HG03521 (cell line): ENCODE measurements at regions not wholly inside any gene's neighbourhood (a gene's known extent, or its start where the extent isn't known, plus 50 kb on each side); places are given as distances from the start of the nearest gene placed in this dataset.

Experiments
- ATAC-seq: cut with Tn5 transposase; IDR thresholded peaks from one replicate; pipeline ENCODE4 v1.9.1; 2021; ENCODE audit warnings: mild to moderate bottlenecking, moderate library complexity; ENCODE audit not compliant: unreplicated experiment

DNA sequence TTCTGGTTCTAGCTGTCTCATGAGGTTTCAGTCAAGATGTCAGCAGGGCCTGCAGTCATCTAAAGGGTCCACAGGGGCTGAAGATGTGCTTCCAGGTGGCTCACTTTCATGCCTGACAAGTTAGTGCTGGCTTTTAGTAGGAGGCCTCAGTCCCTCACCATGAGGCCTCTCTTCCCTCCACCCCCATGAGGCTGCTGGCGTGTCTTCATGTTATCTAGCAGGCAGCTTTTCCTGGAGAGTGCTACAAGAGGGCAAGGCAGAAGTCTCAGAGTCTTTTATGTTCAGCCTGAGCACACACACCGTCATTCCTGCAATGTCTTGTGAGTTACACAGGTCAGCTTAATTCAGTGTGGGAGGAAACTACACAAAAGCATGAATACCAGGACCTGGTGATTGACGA, 769.9 kb downstream of the HDGFL1 start:
- ATAC-seq: no peak

DNA sequence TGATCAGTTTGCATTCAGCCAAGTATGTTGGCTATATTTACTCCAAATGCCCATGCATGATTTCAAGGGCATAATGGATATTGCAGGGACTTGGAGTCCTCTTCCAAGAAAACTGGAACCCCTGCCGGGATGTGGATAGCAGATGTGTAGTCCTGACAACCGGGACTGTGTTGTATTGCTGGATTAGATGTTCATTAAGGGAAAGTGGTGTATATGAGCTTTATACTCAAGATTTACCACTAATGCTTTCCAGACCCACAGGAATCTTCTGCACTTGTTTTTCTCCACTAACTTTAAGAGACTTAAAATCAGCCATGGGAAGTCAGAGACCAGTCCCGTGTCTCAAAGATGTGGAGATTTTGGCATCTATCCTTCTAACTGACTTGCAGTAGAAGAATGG, 770.9 kb downstream of the HDGFL1 start:
- no peak for ATAC-seq

DNA sequence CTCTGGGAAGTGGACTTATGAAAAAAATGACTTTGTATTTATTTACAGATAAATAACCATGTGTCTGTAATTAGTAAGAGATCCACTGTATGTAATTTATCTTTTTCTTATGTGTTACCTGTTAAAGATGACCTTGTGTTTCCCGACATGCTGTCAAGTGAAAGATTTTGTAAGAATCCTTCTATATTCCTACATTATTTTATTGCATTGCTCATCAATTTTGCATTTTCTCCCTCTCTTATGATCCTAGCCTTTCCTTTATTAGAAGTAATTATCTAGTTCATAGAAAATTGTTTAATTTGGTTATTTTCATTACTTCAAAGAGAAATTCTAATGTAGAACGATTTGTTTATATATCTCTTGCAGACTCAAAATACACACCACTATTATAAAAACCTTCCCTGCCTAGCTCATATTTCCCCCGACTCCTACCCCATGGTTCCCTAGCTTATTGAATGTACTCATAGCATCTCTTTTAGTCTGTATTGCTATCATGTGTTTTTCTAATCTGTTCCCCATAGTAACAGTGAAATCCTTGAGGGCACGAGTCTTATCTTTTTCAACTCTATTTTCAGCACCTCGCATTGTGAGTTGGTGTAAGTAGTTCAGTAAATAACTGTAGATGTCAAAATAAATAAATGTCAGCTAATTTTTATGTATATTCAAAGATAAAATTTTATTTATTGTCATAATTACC, 774.4 kb downstream of the HDGFL1 start:
- no peak for ATAC-seq

DNA sequence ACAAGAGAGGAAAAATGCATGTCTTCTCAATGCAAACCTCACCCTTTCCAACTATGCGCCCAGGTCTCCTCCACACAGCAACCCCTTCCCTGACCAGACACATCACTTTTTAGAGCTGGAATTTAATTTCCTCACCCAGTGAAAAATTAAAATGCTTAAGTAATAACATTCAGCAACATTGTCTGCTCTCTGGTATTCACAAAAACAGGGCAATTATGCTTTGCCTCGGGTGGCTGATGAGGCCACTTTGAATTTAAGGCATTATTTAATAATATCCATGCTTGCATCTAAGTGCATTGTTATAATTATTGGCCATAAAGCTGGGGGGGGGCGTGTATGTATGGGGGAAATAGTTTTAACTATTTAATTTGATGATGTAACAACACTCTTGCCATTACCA, 777.8 kb upstream of the NRSN1 start:
- no peak for ATAC-seq

DNA sequence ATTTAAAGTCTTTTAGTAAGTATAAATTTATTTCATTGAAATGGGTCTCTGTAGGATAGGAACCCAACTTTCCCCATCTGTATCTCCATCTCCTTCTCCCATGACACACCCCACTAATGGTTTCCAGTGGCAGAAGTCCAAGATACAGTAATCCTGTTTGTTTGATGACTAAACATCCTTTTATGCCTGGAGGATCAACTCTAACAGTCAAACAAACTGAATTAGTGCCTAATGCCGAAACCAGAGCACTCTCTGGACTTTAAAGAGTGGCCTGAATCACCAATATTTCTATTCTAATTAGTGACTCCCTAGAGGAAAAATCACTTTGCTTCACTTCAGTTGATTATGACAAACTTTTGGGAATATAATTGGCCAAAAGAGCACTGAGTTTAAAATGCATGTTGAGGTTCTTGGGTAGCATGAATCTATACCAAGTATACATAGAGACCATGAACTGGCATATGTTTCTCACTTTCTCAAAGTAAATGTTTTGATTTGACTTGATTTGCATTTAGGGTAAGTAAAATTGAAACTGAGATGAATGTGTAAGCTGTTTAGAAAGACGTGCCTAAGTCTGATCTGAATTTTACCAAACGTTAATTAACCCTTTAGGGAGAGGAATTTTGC, 776.4 kb upstream of the NRSN1 start:
- ATAC-seq: no peak

DNA sequence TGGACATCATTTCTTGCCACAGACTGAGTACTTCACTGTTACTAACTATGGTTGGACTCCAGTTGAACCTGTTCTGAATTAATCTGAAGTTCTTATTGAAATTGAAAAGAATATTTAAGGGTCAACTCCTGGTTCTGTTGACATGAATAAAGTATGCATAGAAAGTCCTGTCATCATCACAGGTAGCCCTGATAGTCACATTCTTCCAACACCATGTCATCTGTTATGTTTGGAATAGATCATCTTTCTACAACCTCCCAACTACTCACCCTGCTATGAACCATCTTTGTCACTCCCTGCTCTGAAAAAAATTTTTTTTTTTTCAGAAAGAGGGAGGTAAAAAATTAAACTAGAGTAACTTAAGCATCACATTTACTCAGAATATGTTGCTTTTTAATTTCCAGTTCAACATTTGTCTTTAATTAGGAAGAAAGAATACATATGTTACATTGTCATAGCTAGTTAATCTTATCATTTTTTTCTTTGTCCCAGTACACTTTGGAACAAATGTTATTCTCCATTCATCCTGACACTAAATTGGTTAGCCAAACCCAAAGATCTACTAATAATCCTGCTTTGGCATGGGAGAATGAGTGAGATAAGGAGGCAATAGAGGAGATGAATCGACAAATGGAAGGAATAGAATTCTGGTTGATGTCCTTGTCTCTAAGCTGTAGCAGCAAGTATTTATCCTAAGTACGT, 775.1 kb upstream of the NRSN1 start:
- ATAC-seq: no peak

DNA sequence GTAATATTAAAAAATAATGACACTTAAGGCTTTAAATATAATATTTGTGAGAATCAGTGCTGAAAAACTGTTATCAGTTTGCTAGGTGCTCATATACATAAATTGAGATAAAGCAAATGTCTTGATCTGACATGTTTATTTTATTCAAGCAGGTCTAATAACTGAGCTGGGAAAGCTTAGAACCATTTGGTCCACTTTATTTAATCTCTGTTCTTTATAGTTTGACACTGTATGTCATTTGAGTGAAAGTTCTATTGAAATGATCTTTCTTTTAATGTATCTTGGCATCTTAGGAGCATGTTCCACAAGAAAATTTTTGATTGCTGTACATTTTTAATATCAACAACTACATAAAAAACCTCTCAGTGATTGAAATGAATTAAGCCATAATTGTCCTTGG, 772.0 kb upstream of the NRSN1 start:
- no peak for ATAC-seq

DNA sequence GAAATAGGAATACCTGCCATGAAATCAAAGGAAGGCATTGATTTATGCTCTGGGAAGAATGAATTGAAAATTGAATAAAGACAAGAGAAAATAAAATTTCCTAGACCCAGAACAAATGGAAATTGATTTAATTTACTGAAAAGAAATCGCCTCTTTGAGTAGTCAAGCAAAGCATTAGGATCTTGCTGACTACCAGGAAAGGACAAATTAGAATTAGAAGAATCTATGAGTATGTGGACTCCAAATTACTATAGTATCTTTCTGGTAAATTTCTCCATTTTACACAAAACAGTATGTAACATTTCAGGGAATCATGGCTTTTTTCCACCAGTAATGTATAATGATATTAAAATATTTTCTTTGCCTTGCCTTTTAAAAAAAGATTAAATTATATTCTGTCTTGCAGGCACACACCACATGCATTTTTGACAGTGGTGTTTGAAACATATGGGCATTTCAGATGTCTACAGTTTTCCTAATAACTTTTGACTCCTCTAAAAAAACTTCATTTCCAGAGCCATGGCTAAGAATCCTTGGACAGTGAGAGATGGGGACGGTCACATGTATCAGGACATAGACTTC, 768.7 kb upstream of the NRSN1 start:
- no peak for ATAC-seq

DNA sequence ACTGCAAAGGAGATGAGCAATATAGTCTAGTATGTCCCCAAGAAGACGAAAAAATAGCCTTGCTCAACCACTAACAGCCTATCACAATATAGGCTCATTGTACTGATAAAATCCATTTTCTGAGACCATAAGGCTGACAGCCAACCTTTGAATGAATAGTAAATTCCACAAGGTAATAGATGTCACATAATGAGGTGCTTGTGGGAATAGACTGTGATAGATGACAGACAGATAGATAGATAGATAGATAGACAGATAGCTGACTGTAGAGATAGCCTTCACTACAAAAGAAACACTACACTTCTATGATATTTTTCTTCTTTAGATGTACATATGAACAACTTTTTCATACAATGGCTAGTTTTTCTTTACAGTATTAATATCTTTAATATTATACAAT, 760.3 kb upstream of the NRSN1 start:
- ATAC-seq: no peak

DNA sequence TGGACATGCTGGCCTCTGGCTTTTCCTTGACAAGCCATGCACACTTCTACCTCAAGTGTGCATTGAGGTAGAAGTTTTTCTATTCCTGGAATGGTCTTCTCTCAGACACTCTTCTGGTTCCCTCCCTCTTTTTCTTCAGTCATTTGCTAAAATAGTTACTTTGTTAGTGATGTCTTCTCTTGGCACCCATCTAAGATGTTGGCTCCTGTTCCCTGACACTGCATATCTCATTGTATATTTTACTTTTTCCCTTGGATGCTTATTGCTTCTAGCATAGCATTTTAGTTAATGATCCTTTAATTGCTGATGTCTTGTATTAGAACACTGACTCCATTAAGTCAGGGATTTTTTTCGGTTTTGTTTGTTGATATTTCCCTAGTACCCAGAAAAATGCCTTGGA, 758.7 kb upstream of the NRSN1 start:
- no peak for ATAC-seq

DNA sequence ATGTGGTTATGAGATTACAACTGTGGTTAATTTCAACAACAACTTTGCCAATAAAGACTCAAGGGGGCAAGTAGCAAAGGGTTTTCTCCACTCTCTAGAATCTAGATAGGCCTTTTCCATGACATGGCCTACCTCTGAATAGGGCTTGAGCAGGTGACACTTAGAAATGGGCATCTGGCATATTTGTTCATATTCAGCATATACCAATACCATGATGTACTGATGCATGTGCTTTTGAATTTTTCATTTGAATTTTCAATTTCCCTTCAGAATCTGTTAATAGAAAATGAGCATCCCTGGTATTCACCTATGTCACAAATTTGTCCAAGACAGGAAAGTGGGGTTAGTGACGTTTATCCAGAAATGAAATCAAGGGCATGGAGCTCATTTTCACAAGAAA, 757.5 kb upstream of the NRSN1 start:
- ATAC-seq: no peak

DNA sequence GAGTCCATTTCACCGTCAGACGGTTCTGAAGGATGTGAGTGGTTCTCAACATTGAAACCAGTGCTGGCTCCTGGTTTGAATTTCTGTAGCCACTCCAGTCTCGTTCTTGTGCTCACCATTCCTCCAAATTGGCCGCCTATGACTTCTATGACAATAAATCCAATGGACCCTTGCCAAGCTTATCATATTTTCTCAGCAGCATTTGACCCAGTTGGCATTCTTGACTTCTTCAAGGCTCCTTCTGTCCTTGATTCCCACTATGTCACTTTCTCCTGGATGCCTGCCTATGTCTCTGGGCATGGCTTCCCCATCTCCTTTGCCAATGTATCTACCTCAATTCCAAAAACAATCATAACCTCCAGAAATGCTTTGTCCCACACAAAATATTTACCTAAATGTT, 756.0 kb upstream of the NRSN1 start:
- no peak for ATAC-seq

DNA sequence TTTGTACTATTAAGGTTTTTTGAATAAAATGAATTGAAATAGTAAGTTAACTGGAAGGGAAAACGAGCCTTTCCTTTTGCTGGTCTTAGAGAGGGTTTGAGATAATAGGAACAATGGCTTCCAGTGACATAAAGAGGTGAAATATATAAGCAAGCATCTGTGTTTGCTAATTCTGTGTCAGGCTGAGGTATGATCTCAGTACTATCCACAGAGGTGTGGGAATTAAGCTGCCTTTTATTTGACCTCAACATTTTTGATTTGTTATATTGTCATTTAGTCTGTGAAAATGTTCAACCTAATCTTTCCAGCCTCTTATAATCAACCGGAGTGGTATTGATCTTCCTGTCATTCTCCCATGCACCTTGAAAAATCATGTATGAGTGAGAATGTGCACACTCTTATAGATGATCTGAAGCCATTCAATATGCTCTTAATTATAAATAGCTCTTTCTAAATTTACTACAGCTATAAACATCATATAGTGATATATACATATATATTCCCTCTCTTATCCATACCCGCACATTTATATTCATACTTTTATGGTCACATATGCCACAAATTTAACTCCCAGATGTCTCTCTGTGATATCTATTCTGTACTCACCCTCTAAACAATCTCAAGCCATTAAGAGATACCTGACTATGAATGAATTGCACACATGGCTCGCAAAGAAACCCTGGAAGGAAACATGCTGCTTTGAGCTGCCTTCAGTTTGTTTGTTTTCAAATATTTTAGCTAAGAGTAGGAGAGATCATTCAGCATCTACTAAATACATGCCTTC, 754.7 kb upstream of the NRSN1 start:
- no peak for ATAC-seq

DNA sequence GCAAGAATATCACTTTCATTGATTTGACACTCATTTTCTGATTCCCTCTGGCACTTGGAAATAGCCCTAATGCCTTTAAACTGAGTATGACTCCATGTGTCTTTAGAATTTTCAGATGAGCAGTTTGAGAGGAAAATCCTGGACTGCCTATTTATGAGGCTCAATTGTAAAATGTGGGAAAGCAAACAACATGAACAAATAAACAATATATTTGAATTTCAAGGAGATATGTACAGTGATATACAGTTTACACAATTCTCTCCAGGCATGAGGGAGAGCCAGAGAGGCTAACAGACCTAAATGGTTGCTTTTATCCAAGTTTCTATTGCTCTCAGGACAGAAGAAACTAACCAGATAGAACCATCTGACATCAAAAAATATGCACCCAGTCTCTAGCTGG, 748.2 kb upstream of the NRSN1 start:
- no peak for ATAC-seq

DNA sequence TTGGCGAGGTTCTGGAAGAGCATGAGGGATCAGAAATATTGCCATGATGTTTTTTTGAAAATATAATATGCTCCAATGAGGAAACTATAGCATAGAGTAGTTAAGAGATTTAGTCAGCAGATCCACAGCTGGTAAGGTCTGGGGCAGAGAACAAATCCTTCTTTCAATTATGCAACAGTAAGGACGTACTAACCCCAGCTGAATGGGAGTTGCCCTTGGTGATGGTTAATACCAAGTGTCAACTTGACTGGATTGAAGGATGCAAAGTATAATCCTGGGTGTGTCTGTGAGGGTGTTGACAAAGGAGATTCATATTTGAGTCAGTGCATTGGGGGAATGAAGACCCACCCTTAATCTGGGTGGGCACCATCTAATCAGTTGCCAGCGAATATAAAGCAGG, 745.5 kb upstream of the NRSN1 start:
- no peak for ATAC-seq

DNA sequence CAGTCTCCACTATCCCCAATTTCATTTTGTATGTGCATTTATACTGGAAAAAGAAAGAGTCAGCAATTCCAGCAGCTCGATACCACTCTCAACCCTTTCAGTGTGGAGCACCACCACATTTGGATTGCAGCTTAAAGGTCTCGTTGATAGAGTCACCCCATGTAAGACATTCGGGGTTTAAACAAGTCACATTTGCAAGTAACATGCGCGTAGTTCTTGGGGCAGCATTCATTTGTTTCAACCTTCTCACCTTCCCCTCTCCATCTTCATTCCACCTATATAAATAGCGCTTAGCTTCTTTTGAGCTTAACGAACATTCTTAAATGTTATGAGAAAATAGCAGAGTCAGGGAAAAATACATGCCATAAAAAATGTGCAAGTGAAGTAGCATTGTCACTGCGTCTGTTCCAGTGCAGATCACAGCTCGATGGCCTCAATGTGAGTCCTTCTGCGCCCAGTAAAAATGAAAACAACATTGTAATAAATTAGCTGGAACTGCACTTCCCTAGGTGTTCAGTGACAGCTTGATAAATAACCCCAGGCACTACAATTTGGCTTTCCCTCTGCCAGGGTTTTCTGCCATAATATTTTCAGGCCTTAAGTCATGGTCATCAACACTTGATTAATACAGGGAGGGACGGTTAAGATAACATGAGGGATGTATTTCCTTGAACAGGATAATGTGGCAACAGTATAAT, 737.8 kb upstream of the NRSN1 start:
- no peak for ATAC-seq

DNA sequence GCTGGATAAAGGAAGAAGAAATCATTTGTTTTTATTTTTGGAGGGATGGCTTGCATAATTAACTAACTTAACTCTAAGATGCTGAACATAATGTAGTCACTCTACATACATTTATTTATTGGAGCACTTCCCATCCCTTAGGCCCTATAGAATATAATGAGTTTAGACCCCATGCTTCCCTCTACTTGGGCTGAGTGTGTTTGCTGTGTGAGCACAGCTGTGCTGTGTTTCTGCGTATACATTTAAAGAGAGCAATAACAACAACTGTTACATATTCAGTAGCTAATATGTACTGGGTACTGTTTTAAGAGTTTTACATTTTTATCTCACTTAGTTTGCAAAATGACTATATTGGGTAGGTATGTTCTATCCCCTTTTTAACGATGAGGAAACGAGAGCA, 736.6 kb upstream of the NRSN1 start:
- no peak for ATAC-seq

DNA sequence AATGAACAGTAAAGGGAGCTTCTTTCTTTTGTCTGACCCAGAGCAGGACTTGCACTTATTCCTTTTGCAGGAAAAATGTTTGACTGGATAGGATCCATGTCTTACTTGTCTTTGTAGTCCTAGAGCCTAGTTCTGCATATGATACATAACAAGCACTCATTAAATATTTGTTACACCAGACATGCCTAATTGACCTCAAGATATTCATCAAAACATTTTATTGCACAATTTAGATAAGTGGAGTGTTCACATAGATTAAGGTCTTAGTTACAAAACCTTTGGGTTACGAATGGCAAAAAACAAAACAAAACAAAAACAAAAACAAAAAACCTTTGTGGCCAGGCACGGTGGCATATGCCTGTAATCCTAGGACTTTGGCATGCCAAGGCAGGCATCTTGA, 735.8 kb upstream of the NRSN1 start:
- ATAC-seq: no peak

DNA sequence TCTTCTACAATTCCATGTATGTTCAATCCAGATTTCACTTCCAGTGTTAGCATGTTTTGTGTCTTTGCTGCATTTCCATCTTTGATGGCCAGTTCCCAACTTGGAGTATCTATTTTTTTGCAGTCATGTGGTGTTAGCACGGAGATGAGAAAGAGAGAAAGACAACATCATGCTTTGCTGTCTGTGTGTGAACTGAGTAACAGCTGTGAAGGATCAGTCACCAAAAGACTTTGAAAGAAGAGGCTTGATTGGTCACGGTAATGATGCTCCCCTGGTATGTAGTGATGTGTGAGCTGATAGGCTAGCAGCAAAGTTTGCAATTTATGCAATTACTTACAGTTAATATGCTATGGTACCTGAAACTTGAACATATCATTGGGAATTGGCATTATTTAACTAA, 731.3 kb upstream of the NRSN1 start:
- ATAC-seq: no peak

DNA sequence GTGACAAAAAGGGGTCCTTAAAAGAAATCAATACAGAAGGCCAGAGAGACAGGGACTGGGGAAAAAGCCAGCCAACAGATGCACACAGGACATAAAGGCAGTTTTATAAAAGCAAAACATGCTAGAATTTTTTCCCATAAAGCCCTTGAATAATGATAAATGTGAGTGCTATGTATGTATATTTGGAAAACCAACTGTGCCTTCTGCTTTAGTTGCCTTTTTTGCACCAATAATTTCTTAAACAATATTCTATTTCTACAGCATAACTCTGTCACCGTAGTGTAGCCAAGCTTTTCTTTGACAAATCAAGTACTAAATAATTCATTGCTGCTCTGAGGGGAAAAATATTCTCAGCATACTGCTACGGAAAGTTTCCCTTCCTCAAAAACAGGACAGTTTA, 730.6 kb upstream of the NRSN1 start:
- no peak for ATAC-seq

DNA sequence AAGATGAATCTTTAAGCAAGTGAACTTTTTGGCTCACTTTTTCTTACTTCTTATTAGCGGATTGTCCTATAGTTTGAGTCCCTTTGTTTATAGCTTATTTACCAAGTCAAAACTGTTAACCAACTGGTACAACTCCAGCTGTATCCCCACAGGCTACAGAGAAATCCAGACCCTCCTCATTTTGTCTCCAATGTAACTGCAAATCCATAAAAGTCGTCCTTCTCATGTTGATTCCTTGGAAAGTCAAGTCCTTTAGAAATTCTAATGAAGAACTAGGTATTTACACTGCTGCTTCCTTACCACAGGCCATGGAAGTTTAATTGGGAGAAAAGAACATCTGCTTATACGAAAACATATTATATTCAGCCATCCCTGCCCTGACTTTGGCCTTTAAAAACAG, 729.1 kb upstream of the NRSN1 start:
- ATAC-seq: no peak
